Stimulated activated CD4-positive, alpha-beta T cell treated with anti-CD3 and anti-CD28 coated beads, TNF-alpha, amount 100 ng/mL, for 4 hours (primary cell): ENCODE measurements at regions not wholly inside any gene's neighbourhood (a gene's known extent, or its start where the extent isn't known, plus 50 kb on each side); places are given as distances from the start of the nearest gene placed in this dataset.
"Not testable (repeated sequence)": the region's sequence is repeated elsewhere in the genome, so short reads cannot be mapped to it uniquely, and the experiment has no call there.

Source experiments
- DNase-seq, 3 experiments: peaks; one replicate each; pipeline ENCODE4 v3.0.0-alpha.2; 2020; ENCODE audit warnings: low read depth in 3 of 3

DNA sequence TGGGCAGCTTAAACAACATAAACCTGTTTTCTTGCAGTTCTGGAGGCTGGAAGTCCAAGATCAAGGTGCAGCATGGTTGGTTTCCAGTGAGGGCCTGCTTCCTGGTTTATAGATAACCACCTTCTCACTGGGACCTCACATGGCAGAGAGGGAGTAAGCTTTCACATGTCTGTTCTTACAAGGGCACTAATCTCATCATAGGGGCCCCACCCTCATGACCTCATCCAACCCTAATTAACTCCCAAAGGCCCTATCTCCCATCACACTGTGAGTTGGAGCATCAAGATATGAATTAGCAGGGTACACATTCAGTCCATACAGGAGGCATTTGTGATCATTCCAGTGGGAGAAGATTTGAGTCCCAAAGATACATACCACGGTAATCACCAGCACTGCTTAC lies 50.5 kb upstream of the GRIN2A start:
- no peak for DNase-seq

DNA sequence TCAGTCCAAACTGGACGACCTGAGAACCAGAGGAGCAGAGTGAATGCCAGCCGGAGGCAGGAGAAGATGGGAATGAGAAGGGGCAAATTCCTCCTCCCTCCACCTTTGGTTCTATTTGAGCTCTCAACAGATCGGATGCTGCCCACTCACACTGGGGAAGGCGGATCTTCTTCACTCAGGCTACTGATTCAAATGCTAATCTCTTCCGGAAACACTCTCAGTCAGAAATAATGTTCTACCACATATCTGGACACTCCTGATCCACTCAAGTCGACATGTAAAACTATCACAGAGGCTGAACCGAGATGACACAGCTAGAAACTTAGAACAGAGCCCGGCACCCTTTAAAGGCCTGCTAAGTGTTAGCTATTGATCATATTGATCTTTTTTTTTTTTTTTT lies 57.4 kb upstream of the GRIN2A start:
- no peak for DNase-seq

DNA sequence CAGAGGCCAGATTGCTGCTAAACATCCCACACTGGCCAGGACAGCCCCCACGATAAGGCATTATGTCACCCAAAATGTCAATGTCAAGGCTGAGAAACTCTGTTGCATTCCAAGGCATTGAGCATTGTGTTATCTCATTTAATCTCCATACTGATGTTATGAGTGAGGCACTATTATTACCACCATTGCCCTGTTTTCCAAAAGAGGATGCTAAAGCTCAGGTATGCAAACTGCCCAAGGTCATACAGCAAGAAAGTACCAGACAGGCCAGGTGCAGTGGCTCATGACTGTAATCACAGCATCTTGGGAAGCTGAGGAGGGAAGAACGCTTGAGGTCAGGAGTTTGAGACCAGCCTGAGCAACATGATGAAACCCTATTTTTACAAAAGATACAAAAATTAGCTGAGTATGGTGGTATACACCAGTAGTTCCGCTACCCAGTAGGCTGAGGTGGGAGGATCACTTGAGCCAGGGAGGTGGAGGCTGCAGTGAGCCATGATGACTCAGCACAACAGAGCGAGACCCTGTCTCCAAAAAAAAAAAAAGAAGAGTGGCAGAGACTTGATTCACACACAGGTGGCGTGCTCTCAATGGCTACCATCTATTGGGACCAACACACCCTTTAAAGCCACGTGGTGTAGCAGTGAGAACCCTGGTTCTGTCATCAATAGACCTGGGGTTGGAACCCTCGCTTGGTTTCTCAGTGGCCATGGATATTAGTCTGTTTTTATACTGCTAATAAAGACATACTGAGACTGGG lies 58.8 kb upstream of the GRIN2A start:
- no peak for DNase-seq

DNA sequence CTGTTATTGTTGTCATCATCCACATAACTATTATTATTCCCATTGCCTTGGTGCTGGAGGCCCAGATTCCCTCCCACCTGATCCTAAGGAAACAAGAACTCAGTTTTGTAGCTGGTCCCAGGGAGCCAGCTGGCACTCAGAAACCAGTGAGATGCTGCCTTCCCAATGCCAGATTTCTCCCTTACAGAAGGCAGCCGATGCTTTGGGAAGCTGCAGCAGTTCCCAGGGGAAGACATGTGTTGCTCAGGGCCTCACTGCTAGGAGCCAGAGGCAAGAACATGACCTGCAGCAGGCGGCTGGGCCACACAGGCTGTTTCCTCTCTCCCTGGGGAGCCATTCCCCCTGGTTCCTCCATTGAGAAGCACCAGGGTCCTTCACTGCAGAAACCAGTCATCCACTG lies 59.9 kb upstream of the GRIN2A start:
- DNase-seq = no peak

DNA sequence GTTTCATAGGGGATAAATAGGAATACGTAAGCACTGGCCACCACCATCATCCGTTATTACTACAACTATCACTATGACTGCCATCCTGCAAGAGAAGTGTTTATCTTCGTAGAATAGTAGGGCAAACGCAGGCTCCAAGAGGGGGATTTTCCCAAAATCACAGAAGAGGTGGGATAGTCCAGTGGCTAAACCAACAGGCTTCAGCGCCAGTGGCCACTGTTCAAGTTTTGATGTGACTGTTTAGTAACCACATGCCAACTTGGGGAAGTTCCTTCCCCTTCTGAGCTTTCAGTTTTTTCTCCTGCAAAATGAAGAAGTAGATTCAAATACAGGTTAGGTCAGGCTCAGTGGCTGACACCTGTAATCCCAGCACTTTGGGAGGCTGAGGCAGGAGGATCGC lies 60.7 kb upstream of the GRIN2A start:
- no peak for DNase-seq

DNA sequence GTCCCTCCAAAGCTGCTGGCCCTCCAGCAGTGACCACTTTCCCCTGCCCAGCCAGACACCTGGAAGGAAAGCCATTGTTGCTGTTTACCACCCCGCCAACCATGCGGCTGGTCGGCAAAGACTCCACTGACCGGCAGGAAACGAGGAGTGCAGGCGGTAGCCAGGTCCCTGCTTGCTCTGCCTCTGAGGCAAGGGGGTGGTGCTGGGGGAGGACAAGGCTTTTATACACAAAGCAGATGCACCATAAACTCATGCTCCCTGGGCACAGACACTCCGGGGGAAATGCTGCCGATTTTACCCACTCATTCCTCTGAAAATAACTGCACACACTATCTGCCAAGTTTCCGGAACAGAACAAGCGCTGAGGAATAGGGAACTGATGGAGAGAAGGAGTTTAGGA lies 62.8 kb upstream of the GRIN2A start:
- DNase-seq = no peak

DNA sequence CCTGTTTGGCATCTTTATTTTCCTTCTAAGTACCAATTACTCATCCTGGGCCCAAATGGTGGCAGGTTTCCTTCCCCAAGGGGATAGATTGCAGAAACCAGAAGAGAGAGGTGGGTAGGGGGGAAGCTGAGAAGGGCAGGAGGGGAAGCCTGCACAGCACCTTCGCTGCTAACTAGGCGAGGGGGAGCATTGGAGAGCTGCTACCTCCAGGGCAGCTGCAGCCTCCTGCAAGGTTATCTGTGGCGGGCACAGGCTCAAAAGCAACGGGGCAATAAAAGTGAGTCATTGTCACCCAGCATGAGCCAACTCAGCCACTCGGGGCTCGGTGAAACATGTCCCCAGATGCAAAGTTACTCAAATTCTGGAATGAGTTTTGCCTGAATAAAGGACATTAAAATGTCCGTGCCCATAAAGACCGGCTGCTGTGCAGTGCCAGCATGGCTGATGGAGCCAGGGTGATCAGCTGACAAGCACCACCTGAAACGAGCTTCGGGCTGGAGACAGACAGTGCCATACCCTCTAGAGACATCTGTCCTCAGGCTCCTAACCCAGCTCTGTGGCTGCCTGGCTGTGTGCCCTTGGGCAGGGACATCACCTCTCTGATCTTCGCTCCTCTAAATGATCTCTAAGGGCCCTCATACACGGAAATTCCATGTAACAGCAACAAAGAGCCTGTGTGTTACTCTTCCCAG lies 68.1 kb upstream of the GRIN2A start:
- no peak for DNase-seq

DNA sequence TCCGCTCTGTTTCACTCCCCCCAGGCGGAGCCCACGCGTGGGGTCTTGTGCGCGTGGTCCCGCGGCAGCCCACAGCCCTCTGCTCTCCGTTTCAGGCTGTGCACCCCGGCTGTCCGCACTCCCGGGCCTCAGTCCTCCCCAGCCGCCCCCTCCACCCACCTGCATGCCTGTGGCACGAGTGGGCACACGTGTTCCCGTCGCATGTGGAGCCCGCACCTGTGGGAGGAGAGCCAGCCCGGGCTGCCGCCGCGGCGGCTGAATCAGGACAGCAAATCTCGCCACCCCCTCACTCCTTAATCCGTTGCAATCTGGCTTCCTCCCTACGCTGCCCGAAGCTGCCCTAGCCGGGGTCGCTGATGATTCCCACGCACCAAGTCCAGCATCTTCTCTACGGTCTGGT lies 69.9 kb upstream of the GRIN2A start:
- no peak for DNase-seq

DNA sequence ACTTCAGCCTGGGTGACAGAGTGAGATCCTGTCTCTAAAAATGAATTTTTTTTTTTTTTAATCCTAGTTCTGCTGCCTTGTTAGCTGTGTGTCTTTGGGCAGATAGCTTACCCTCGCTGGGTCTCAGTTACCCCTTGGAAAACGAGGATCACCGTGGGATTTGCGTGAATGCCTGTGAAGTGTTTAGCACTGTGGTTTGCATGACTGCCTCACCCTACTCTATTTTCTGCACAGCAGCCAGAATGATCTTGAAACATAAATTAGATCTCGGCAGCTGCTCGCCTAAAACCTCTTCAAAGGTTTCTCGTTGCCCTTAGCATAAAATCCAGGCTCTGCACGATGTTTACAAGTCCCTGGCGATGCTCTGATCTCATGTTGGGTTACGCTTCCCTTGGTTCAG lies 71.2 kb upstream of the GRIN2A start:
- DNase-seq = no peak

DNA sequence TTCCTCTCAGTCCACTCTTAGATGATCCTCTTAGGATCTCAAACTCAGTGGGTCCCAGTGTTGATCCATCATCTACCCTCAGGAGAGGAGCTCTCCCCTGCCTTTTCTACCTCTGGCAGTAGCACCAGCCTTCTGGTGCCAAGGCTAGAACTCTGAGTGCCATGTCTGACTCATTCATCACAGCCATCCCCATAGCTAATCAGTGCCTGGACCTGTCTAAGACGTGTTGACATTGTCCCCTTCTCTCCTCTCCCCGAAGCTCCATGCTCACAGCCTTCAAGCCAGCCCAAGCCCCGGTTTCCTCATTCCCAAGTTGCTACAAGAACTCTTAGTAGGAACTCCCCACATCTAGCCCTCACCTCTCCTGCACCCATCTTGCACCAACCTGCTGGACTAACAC lies 73.5 kb upstream of the GRIN2A start:
- no peak for DNase-seq

DNA sequence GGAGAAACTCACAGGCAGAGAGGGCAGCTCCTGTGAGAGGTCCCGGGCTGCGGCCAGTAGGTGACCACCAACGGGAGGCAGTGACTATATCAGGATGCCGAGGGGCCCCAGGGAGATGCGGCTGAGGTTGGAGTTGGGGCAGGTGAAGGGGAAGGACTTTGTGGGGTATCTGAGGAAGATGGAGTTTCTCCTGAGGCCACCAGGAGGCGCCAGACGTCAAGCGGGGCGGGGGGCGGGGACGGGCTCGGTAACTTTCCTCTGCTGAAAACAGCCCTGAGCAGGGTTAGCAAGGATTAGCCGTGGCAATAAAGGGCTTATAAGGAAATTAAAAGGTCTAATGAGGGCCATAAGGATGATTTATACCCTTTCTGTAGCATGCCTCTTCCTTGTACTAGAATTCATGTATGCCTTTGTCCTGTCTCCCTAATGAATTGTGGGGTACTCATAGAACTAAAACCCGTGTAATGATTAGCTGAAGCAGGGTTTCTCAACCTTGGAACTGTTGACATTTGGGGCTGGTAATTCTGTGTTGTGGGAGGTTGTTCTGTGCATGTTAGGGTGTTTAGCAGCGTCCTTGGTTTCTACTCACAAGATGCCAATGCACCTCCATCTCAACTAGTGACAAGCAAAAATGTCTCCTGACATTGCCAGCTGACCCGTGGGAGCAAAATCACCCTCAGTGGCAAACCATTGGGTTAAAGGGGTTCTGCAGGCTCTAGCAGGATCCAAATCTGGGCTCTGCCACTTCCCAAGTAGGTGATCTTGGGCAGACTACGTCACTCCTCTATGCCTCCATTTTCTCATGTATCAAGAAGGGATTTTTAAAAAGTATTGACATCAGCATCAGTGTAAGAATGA lies 74.8 kb upstream of the GRIN2A start:
- DNase-seq = peak in 2 of 3 experiments; percentile 8 to 14

DNA sequence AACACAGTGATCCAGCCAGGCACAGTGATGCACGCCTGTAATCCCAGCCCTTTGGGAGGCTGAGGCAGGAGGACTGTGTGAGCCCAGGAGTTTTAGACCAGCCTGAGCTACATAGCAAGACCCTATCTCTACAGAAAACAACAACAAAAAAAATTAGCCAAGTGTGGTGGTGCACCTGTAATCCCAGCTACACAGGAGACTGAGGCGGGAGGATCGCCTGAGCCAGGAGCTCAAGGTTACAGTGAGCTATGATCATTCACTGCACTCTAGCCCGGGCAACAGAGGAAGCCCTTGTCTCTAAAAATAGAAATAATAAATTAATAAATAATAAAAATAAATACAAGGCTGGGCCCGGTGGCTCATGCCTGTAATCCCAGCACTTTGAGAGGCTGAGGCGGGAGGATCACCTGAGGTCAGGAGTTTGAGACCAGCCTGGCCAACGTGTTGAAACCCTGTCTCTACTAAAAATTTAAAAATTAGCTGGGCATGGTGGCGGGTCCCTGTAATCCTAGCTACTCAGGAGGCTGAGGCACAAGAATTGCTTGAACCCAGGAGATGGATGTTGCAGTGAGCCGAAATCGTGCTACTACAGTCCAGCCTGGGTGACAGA lies 75.5 kb upstream of the GRIN2A start:
- DNase-seq = not testable (repeated sequence)

DNA sequence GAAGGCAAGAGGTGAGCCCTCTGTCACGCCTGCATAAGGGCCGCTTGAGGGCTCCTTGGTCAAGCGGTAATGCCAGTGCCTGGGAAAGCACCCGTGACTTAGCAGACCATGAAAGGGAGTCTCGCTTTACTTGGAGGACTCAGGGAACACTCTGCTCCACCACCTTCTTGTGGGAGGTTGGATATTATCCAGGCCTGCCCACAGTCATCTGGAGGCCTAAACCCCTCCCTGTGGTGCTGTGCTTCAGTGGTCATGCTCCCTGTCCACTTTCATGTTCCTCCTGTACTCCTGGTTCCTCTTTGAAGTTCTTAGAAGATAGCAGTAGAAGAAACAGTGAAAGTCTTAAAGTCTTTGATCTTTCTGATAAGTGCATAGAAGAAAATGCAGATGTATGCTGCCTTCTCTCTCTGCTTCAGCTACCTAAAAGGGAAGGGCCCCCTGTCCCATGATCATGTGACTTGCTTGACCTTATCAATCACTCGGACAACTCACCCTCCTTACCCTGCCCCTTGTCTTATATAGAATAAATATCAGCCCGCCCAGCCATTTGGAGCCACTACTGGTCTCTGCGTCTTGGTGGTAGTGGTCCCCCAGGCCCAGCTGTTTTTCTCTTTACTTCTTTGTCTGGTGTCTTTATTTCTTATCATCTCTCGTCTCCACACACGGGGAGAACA lies 76.8 kb upstream of the GRIN2A start:
- not testable (repeated sequence) for DNase-seq

DNA sequence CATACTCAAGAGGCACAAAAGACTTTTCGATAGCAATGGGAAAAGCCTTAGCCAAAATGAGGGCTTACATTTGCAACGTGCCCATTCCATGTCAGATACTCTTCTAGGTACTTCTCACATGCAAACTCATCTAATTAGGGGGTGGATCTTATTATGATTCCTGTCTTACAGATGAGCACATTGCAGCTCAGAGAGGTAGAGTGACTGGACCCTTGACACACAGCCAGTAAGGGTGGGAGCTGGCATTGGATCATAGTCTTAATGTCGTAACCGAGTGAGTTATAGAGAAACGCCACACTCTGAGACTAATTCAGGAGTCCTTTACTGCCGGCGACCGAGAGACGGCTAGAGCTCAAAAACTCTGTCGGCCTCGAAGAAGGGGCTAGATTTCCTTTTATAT lies 78.8 kb upstream of the GRIN2A start:
- no peak for DNase-seq

DNA sequence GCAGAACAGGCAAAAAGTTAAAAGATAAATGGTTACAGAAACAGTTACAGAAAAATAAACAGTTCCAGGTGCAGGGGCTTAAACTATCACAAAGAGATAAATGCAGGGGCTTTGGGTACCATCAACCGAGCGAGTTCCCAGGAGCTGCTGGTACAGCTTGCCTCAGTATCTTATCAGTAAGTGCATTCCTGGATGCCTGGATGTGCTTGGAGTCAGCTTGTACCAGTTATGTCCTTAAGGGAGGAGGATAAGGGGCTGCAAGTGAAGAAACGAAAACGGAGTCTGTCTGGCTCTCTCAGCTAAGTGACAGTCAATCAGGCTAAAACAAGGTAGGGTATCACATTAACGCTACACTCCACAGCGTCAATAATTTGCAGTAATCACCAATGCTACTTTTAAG lies 79.3 kb upstream of the GRIN2A start:
- DNase-seq = not testable (repeated sequence)

DNA sequence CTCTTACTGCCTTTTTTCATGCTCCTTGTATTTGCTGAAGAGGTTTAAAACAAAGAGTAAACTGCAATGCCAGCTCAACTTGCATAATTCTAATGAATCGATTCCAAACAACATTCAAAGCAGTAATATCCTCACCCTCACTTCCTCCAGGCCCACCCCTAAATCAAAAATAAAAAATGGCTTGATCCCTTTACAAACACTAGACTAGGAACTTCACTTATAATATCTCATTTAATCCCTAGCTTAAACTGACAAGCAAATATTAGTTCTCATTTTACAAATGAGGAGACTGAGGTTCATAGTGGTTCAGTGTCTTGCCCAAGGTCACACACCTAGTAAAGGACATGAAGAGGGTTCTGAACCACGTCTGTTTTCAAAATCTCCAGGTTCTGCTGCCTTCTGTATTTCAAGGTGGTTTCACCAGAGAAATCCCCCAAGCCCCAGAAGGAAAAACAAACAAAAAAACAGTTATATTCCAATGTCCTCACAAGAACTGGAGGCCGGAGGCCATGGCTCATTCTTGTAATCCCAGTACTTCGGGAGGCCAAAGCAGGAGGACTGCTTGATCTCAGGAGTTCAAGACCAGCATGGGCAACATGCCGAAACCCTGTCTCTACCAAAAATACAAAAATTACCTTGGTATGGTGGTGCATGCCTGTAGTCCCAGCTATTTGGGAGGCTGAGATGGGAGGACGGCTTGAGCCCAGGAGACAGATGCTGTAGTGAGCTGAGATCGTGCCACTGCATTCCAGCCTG lies 80.3 kb upstream of the GRIN2A start:
- DNase-seq = no peak

DNA sequence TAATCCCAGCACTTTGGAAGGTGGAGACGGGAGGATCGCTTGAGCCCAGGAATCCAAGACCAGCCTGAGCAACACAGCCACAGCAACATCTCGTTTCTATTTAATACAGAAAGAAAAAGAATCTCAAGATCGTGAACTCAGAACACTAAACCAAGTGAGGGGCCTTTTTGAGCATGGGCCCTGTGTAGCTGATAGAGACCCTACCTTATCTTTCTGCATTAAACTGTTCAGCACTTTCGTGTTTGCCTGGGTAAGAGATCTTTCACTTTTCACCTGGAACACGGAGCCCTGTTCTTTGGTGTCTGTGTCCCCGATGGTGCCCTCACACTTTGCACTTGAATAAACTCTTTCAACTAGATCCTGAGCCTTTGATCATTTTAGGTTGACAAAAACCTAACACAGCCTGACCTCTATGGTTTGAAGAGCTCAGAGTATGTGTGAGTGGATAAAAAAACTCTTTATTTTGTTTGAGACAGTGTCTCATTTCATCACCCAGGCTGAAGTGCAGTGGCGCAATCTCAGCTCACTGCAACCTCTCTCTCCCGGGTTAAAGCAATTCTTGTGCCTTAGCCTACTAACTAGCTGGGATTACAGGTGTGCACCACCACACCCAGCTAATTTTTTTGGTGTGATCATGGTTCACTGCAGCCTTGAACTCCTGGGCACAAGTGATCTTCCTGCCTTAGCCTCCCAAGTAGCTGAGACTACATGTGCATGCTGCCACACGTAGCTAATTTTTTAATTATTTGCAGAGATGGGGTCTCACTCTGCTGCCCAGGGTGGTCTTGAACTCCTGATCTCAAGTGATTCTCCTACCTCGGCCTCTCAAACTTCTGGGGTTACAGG lies 83.8 kb upstream of the GRIN2A start:
- DNase-seq = no peak

DNA sequence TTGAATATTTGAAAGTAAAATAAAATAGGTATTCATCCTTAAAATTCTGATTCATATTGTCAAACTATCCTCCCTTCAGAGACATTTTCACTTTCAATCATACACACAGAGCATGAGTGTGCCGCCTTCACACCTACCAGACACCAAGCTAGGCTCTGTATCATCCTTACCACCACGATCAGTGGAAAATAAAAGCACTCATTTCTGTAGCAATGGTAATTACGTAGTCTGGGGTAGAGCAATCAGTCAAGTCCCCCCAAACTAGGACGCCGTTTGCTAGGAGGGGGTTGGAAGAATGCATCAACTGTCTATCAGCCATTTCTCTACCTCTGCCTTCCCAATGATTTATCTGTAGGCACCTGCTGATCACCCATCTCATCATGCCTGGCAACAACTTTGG lies 84.6 kb upstream of the GRIN2A start:
- DNase-seq = no peak

DNA sequence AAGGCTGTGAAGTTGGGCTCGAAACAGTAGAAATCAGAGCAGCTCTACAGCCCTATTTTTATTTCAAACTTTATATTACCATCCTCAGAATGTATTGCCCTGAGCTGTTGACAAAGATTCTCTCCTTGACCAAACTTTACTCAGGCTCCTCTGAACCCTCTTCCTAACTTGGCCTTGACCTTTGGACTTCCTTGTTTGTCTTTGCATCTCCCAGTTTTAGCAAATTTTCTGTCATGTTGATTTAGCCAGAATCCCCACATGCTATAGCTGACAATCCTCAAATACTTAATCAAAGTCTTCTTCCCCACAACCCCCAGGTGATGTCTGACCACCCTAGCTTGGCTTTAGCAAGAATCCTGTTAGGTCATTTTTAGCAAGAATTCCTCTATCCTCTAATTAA lies 87.4 kb upstream of the GRIN2A start:
- no peak for DNase-seq
